HCT116 (cell line): ENCODE measurements at regions not wholly inside any gene's neighbourhood (a gene's known extent, or its start where the extent isn't known, plus 50 kb on each side); places are given as distances from the start of the nearest gene placed in this dataset.

Source experiments
- ATAC-seq: fragments of 200-7000 bp; cut with Tn5 transposase; 2 replicates; pipeline ENCODE4 v1.9.1; 2020; ENCODE audit warnings: mild to moderate bottlenecking, moderate library complexity
- BruUV-seq: library from RNA; stranded (reverse); fragments of 400-500 nt; replicated peaks from 2 replicates; lab custom pipeline; 2021; lab: Mats Ljungman, UMichigan
- CTCF ChIA-PET: fragments of 300-600 bp; sonication (Branson Sonifier 250); formaldehyde crosslinking; loops from one replicate; lab custom pipeline; 2021; ENCODE audit warnings: antibody characterized with exemption; lab: Charles Lee
- POLR2A ChIA-PET: fragments of 300-600, 350-600 bp; sonication (Branson Sonifier 250); formaldehyde crosslinking; loops from one replicate; lab custom pipeline; 2021; ENCODE audit warnings: antibody characterized with exemption; lab: Charles Lee
- RAD21 ChIA-PET, 2 experiments: fragments of 300-600 bp; sonication (Branson Sonifier 250); formaldehyde crosslinking; loops; one replicate each; lab custom pipeline; 2023; ENCODE audit warnings: low total read pairs in 2 of 2; ENCODE audit not compliant: uncharacterized antibody in 2 of 2, unreplicated experiment in 2 of 2, low non-redundant PET in 1 of 2; lab: Charles Lee
- DNase-seq: peaks from one replicate; pipeline ENCODE4 v3.0.0-alpha.2; 2010; ENCODE audit warnings: low read depth, low spot score
- H2AFZ ChIP-seq: fragments of 200-600 bp; shearing (Covaris generic), sonication (generic); 2 replicates; pipeline ENCODE4 v1.6.1; 2017; ENCODE audit warnings: low read depth, mixed run types, mixed read lengths, antibody characterized with exemption, low read length; ENCODE audit not compliant: poor library complexity, severe bottlenecking
- H3K27ac ChIP-seq: 2 replicates; pipeline ENCODE4 v1.5.1; 2012; ENCODE audit warnings: low read depth, low read length
- H3K27me3 ChIP-seq: fragments of 200-600 bp; sonication (generic); 2 replicates; pipeline ENCODE4 v1.6.1; 2016; ENCODE audit warnings: mixed run types, low read length, mixed read lengths; ENCODE audit not compliant: insufficient read depth
- H3K36me3 ChIP-seq, 2 experiments: fragments of 200-500 bp in 1 of 2; fragments of 200-600 bp in 1 of 2; sonication (Bioruptor generic) in 1 of 2; sonication (generic) in 1 of 2; 2 replicates each; pipeline versions ENCODE4 v1.5.1 to v1.6.1; 2014 to 2016; ENCODE audit warnings: low read length in 2 of 2, inconsistent platforms in 1 of 2, mixed read lengths in 1 of 2, mixed run types in 1 of 2; ENCODE audit not compliant: insufficient read depth in 2 of 2, control insufficient read depth in 1 of 2
- H3K4me1 ChIP-seq, 2 experiments: fragments of 200-600 bp in 1 of 2; sonication (generic) in 1 of 2; 2 replicates each; pipeline versions ENCODE4 v1.5.1 to v1.6.1; 2012 to 2017; ENCODE audit warnings: low read length in 2 of 2, inconsistent platforms in 1 of 2, mild to moderate bottlenecking in 1 of 2, mixed read lengths in 1 of 2, mixed run types in 1 of 2, moderate library complexity in 1 of 2; ENCODE audit not compliant: insufficient read depth in 2 of 2, control insufficient read depth in 1 of 2
- H3K4me2 ChIP-seq: fragments of 200-600 bp; sonication (generic); 2 replicates; pipeline ENCODE4 v1.6.1; 2017; ENCODE audit warnings: mixed run types, low read length, mixed read lengths
- H3K4me3 ChIP-seq, 2 experiments: fragments of 200-600 bp in 1 of 2; sonication (generic) in 1 of 2; replicated peaks in 1 of 2; 2 replicates each; pipeline ENCODE4 v1.5.1; 2011 to 2016; ENCODE audit warnings: low read length in 2 of 2, control low read depth in 1 of 2, low read depth in 1 of 2, mild to moderate bottlenecking in 1 of 2, mixed read lengths in 1 of 2, mixed run types in 1 of 2
- H3K79me2 ChIP-seq: fragments of 200-600 bp; sonication (generic); 2 replicates; pipeline ENCODE4 v1.6.1; 2017; ENCODE audit warnings: mild to moderate bottlenecking, mixed run types, low read length, moderate library complexity, mixed read lengths; ENCODE audit not compliant: insufficient read depth
- H3K9ac ChIP-seq: fragments of 200-600 bp; sonication (generic); 2 replicates; pipeline ENCODE4 v1.6.1; 2016; ENCODE audit warnings: low read length, mixed read lengths
- H3K9me2 ChIP-seq: fragments of 200-600 bp; sonication (generic), shearing (Covaris generic); 2 replicates; pipeline ENCODE4 v1.6.1; 2017; ENCODE audit warnings: mixed run types, mild to moderate bottlenecking, moderate library complexity; ENCODE audit not compliant: insufficient read depth
- H3K9me3 ChIP-seq, 2 experiments: fragments of 200-500 bp in 1 of 2; fragments of 200-600 bp in 1 of 2; sonication (Bioruptor generic) in 1 of 2; sonication (generic) in 1 of 2; 2 replicates each; pipeline ENCODE4 v1.6.1; 2014 to 2017; ENCODE audit warnings: low read length in 2 of 2, mixed read lengths in 2 of 2, inconsistent platforms in 1 of 2, low read depth in 1 of 2, mild to moderate bottlenecking in 1 of 2, mixed run types in 1 of 2, moderate library complexity in 1 of 2; ENCODE audit not compliant: control insufficient read depth in 1 of 2, insufficient read depth in 1 of 2
- H4K20me1 ChIP-seq: fragments of 200-600 bp; sonication (generic), shearing (Covaris generic); 2 replicates; pipeline ENCODE4 v1.6.1; 2017; ENCODE audit warnings: mixed run types, mild to moderate bottlenecking, moderate library complexity; ENCODE audit not compliant: insufficient read depth
- ATF3 ChIP-seq: IDR thresholded peaks from 2 replicates; pipeline ENCODE4 v1.6.1; 2012
- EZH2 ChIP-seq: fragments of 200-600 bp; sonication (generic); IDR thresholded peaks from 2 replicates; pipeline ENCODE4 v1.6.1; 2017; ENCODE audit warnings: antibody characterized with exemption, mixed run types
- EZH2phosphoT487 ChIP-seq: fragments of 200-600 bp; IDR thresholded peaks from 2 replicates; pipeline ENCODE4 v1.6.1; 2018; ENCODE audit warnings: antibody characterized with exemption, borderline replicate concordance
- MAX ChIP-seq: IDR thresholded peaks from 2 replicates; pipeline ENCODE4 v1.6.1; 2012
- POLR2A ChIP-seq: IDR thresholded peaks from 2 replicates; pipeline ENCODE4 v1.7.0; 2011; ENCODE audit warnings: borderline replicate concordance; ENCODE audit not compliant: insufficient read depth, insufficient read length; ENCODE audit errors: extremely low read depth
- POLR2AphosphoS5 ChIP-seq: IDR thresholded peaks from 2 replicates; pipeline ENCODE4 v1.6.1; 2011; ENCODE audit warnings: mild to moderate bottlenecking, low read depth, low read length, moderate library complexity
- RAD21 ChIP-seq: IDR thresholded peaks from 2 replicates; pipeline ENCODE4 v1.6.1; 2012; ENCODE audit warnings: low read depth, mild to moderate bottlenecking
- REST ChIP-seq: IDR thresholded peaks from 2 replicates; pipeline ENCODE4 v1.6.1; 2012; ENCODE audit warnings: low read depth
- SIN3A ChIP-seq: IDR thresholded peaks from 2 replicates; pipeline ENCODE4 v1.6.1; 2012; ENCODE audit warnings: low read depth
- SP1 ChIP-seq: IDR thresholded peaks from 2 replicates; pipeline ENCODE4 v1.6.1; 2012; ENCODE audit warnings: low read depth
- TCF7L2 ChIP-seq: IDR thresholded peaks from 2 replicates; pipeline ENCODE4 v1.7.0; 2011; ENCODE audit warnings: borderline replicate concordance, inconsistent platforms; ENCODE audit not compliant: insufficient read depth, insufficient read length; ENCODE audit errors: extremely low read depth
- YY1 ChIP-seq: IDR thresholded peaks from 2 replicates; pipeline ENCODE4 v1.6.1; 2011; ENCODE audit warnings: low read length, low read depth, moderate library complexity, mild to moderate bottlenecking; ENCODE audit not compliant: insufficient replicate concordance; ENCODE audit errors: extremely low read depth
- ZBTB33 ChIP-seq: IDR thresholded peaks from 2 replicates; pipeline ENCODE4 v1.6.1; 2011; ENCODE audit warnings: mild to moderate bottlenecking, low read length, moderate library complexity; ENCODE audit not compliant: insufficient replicate concordance; ENCODE audit errors: extremely low read depth
- ZNF274 ChIP-seq: fragments of 200-500 bp; sonication (Bioruptor generic); IDR thresholded peaks from 2 replicates; pipeline ENCODE4 v1.6.1; 2014; ENCODE audit warnings: mild to moderate bottlenecking, low read depth, low read length, inconsistent platforms
- intact Hi-C: fragments of 100-400 bp; cut with micrococcal nuclease; formaldehyde crosslinking; loops from 2 replicates; pipeline ENCODE4 v1.10.0; 2022

GRCh38 chr7:35971133-35971891, 170.5 kb downstream of the SEPTIN7 start:
- no peaks in the 10 kb centered on the region for H3K9me2 ChIP-seq
- TF ChIP-seq RAD21 (no peak), ZNF274 (no peak), EZH2phosphoT487 (no peak), POLR2A (no peak), ZBTB33 (no peak), SIN3A (no peak), REST (no peak), SP1 (no peak), MAX (no peak), TCF7L2 (no peak), ATF3 (no peak), EZH2 (no peak), POLR2AphosphoS5 (no peak), YY1 (no peak)
- H3K4me1 ChIP-seq = no peaks in the 10 kb centered on the region
- no peaks in the 10 kb centered on the region for H4K20me1 ChIP-seq
- H3K27ac ChIP-seq = no peak overlapping the region
- CTCF ChIA-PET = interaction anchor here (1.6 kb wide), 1 partner anchor 54 kb away, joined by 3 read pairs; no protein-coding TSS in a partner anchor
- ATAC-seq (no peak), DNase-seq (no peak)
- intact Hi-C loops = loop anchor here (5.0 kb wide), 1 partner anchor 264 kb away; no protein-coding TSS in a partner anchor
- no peaks in the 10 kb centered on the region for H3K27me3 ChIP-seq
- no TSS peak for BruUV-seq
- POLR2A ChIA-PET = no interaction called here
- no peak overlapping the region for H3K4me2 ChIP-seq
- no peaks in the 10 kb centered on the region for H3K79me2 ChIP-seq
- RAD21 ChIA-PET = no interaction called here
- no peak overlapping the region for H2AFZ ChIP-seq
- H3K36me3 ChIP-seq = no peaks in the 10 kb centered on the region
- H3K9me3 ChIP-seq = no peaks in the 10 kb centered on the region
- no peak overlapping the region for H3K9ac ChIP-seq
- no peak overlapping the region for H3K4me3 ChIP-seq
